ENCODE measurements at regions not wholly inside any gene's neighbourhood (a gene's known extent, or its start where the extent isn't known, plus 50 kb on each side); places are given as distances from the start of the nearest gene placed in this dataset.

DNA sequence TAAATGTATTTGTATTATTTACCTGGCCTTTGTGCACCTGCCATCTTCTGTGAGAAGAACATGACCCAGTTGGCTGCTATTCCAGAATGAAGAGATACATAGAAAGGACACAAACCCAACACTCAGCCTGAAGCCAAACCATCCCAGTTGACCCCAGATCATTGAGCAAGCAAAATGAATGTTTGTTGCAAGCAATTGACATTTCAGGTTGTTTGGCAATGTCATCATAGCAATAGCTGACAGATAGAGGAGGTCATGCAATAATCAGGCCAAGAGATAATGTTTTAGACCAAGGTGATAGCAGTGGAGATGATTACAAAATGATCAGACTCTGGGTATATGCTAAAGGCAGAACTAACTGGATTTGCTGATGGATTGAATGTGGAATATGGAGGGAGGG lies 71.2 kb upstream of the TMEM164 start:
- no peak overlapping the region for H3K27ac ChIP-seq (ENCODE audit: control insufficient read depth, insufficient read depth)
- no peaks in the 10 kb centered on the region for H3K36me3 ChIP-seq (ENCODE audit: control insufficient read depth in 2 of 2, insufficient read depth in 2 of 2, low read length in 1 of 2)
- FAIRE-seq, result no peak
- H3K9me3 ChIP-seq (replicated peaks; ENCODE audit: control insufficient read depth, insufficient read depth, low read length), result no peaks in the 10 kb centered on the region
- DNase-seq (ENCODE audit: low read depth, low spot score), result no peak
- no peak overlapping the region for H3K9ac ChIP-seq (ENCODE audit: control insufficient read depth, insufficient read depth, low read length)
- SMC1A ChIA-PET (ENCODE audit: uncharacterized antibody, unreplicated experiment), result no interaction called here
- no peaks in the 10 kb centered on the region; a peak in 1 of 4 replicates for H3K27me3 ChIP-seq (replicated peaks in 1 of 2; ENCODE audit: control insufficient read depth in 2 of 2, insufficient read depth in 2 of 2, low read length in 1 of 2)
- CTCF ChIA-PET, result no interaction called here
- intact Hi-C loops (cut with micrococcal nuclease; ENCODE audit: unreplicated experiment) (no loop called here), in situ Hi-C loops (cut with MboI) (no loop called here)
- BruUV-seq (replicated peaks), result no TSS peak
- H3K4me1 ChIP-seq (ENCODE audit: control insufficient read depth, insufficient read depth, low read length), result no peaks in the 10 kb centered on the region
- no peak overlapping the region for H3K4me3 ChIP-seq
- no peak for ATAC-seq
- no peaks in the 10 kb centered on the region for H4K20me1 ChIP-seq (ENCODE audit: control insufficient read depth, insufficient read depth)
- POLR2A ChIA-PET, result no interaction called here
- no peak overlapping the region for H2AFZ ChIP-seq (ENCODE audit: control insufficient read depth, low read depth, low read length)
- RAD21 ChIA-PET (ENCODE audit: unreplicated experiment), result no interaction called here
- TF ChIP-seq KDM1A (IDR thresholded peaks at IDR 0.05; ENCODE audit: borderline replicate concordance), result no peak
- no peak for TF ChIP-seq ZNF24 (IDR thresholded peaks at IDR 0.05)
- no peak for TF ChIP-seq RAD51 (IDR thresholded peaks at IDR 0.05)
- TF ChIP-seq EP300 (IDR thresholded peaks at IDR 0.05; ENCODE audit: borderline replicate concordance in 1 of 2, control insufficient read depth in 1 of 2, low read depth in 2 of 2, low read length in 2 of 2), result no peak
- TF ChIP-seq, protein P1, sequence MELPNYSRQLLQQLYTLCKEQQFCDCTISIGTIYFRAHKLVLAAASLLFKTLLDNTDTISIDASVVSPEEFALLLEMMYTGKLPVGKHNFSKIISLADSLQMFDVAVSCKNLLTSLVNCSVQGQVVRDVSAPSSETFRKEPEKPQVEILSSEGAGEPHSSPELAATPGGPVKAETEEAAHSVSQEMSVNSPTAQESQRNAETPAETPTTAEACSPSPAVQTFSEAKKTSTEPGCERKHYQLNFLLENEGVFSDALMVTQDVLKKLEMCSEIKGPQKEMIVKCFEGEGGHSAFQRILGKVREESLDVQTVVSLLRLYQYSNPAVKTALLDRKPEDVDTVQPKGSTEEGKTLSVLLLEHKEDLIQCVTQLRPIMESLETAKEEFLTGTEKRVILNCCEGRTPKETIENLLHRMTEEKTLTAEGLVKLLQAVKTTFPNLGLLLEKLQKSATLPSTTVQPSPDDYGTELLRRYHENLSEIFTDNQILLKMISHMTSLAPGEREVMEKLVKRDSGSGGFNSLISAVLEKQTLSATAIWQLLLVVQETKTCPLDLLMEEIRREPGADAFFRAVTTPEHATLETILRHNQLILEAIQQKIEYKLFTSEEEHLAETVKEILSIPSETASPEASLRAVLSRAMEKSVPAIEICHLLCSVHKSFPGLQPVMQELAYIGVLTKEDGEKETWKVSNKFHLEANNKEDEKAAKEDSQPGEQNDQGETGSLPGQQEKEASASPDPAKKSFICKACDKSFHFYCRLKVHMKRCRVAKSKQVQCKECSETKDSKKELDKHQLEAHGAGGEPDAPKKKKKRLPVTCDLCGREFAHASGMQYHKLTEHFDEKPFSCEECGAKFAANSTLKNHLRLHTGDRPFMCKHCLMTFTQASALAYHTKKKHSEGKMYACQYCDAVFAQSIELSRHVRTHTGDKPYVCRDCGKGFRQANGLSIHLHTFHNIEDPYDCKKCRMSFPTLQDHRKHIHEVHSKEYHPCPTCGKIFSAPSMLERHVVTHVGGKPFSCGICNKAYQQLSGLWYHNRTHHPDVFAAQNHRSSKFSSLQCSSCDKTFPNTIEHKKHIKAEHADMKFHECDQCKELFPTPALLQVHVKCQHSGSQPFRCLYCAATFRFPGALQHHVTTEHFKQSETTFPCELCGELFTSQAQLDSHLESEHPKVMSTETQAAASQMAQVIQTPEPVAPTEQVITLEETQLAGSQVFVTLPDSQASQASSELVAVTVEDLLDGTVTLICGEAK (IDR thresholded peaks at IDR 0.05; ENCODE audit: borderline replicate concordance), result no peak
- no peak for TF ChIP-seq BHLHE40 (IDR thresholded peaks at IDR 0.05; ENCODE audit: borderline replicate concordance in 1 of 2, low read depth in 2 of 2, low read length in 1 of 2)
- no peak for TF ChIP-seq NFYB (IDR thresholded peaks at IDR 0.05; ENCODE audit: insufficient read depth, low read depth, low read length)
- TF ChIP-seq HDGF (IDR thresholded peaks at IDR 0.05), result no peak
- TF ChIP-seq, protein P2, sequence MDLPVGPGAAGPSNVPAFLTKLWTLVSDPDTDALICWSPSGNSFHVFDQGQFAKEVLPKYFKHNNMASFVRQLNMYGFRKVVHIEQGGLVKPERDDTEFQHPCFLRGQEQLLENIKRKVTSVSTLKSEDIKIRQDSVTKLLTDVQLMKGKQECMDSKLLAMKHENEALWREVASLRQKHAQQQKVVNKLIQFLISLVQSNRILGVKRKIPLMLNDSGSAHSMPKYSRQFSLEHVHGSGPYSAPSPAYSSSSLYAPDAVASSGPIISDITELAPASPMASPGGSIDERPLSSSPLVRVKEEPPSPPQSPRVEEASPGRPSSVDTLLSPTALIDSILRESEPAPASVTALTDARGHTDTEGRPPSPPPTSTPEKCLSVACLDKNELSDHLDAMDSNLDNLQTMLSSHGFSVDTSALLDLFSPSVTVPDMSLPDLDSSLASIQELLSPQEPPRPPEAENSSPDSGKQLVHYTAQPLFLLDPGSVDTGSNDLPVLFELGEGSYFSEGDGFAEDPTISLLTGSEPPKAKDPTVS (IDR thresholded peaks at IDR 0.05; ENCODE audit: low read depth, low read length), result no peak
- TF ChIP-seq YBX1 (IDR thresholded peaks at IDR 0.05), result no peak
- no peak for TF ChIP-seq SREBF1 (IDR thresholded peaks at IDR 0.05; ENCODE audit: low read length)
- no peaks in the 10 kb centered on the region for H3K79me2 ChIP-seq (ENCODE audit: control insufficient read depth, insufficient read depth, low read length)
- H3K4me2 ChIP-seq (ENCODE audit: control insufficient read depth, insufficient read depth), result no peak overlapping the region
